SIG-M5 treated with dmso at 0.1 percent for 504 hours (cell line): ENCODE measurements at regions not wholly inside any gene's neighbourhood (a gene's known extent, or its start where the extent isn't known, plus 50 kb on each side); places are given as distances from the start of the nearest gene placed in this dataset.
"Not testable (repeated sequence)": the region's sequence is repeated elsewhere in the genome, so short reads cannot be mapped to it uniquely, and the experiment has no call there.

Experiments used
- DNase-seq: peaks from one replicate; lab custom pipeline; 2025; ENCODE audit not compliant: unreplicated experiment; lab: John Stamatoyannopoulos, UW

GRCh38 chr2:180840641-180841040, 139.8 kb upstream of the UBE2E3 start:
- DNase-seq: no peak

- DNase-seq: no peak
Measured at GRCh38 chr2:180829836-180830235, 150.6 kb upstream of the UBE2E3 start.

GRCh38 chr2:180829261-180829660, 151.1 kb upstream of the UBE2E3 start:
- no peak for DNase-seq

- DNase-seq: no peak
Measured at GRCh38 chr2:180828756-180829155, 151.6 kb upstream of the UBE2E3 start.

- DNase-seq: no peak
Measured at GRCh38 chr2:180823546-180824141, 156.8 kb upstream of the UBE2E3 start.

- DNase-seq: no peak
Measured at GRCh38 chr2:180819106-180819505, 161.3 kb upstream of the UBE2E3 start.

GRCh38 chr2:180818700-180819099, 161.7 kb upstream of the UBE2E3 start:
- not testable (repeated sequence) for DNase-seq

- no peak for DNase-seq
Measured at GRCh38 chr2:180799141-180799540, 181.3 kb upstream of the UBE2E3 start.

GRCh38 chr2:180790891-180791290, 189.5 kb upstream of the UBE2E3 start:
- DNase-seq: no peak

GRCh38 chr2:180787330-180787729, 193.1 kb upstream of the UBE2E3 start:
- DNase-seq: no peak

GRCh38 chr2:180781276-180781675, 199.1 kb upstream of the UBE2E3 start:
- no peak for DNase-seq

GRCh38 chr2:180778291-180778690, 202.1 kb upstream of the UBE2E3 start:
- no peak for DNase-seq

GRCh38 chr2:180776921-180777320, 203.5 kb upstream of the UBE2E3 start:
- no peak for DNase-seq

GRCh38 chr2:180775711-180776110, 204.7 kb upstream of the UBE2E3 start:
- DNase-seq: no peak

- not testable (repeated sequence) for DNase-seq
Measured at GRCh38 chr2:180765316-180765715, 215.1 kb upstream of the UBE2E3 start.

- no peak for DNase-seq
Measured at GRCh38 chr2:180763263-180763989, 217.0 kb upstream of the UBE2E3 start.

GRCh38 chr2:180761224-180761623, 219.2 kb upstream of the UBE2E3 start:
- peak; percentile 58 for DNase-seq

- DNase-seq: no peak
Measured at GRCh38 chr2:180759631-180760030, 220.8 kb upstream of the UBE2E3 start.

GRCh38 chr2:180753809-180754761, 226.3 kb upstream of the UBE2E3 start:
- DNase-seq: peak; percentile 9

- DNase-seq: no peak
Measured at GRCh38 chr2:180751306-180751920, 229.0 kb upstream of the UBE2E3 start.

GRCh38 chr2:180747728-180748127, 232.7 kb upstream of the UBE2E3 start:
- no peak for DNase-seq
